ENCODE measurements at regions not wholly inside any gene's neighbourhood (a gene's known extent, or its start where the extent isn't known, plus 50 kb on each side); places are given as distances from the start of the nearest gene placed in this dataset.

GRCh38 chr22:22389467-22389866 lies 119.1 kb downstream of the ZNF280B start:
- ChIA-PET POLR2A (no interaction called here), CTCF (no interaction called here)
- Mint-ChIP-seq H3K4me1 (ENCODE audit: low read depth) (no peaks in the 10 kb centered on the region), H3K27ac (no peak overlapping the region), H3K36me3 (ENCODE audit: low read depth) (no peaks in the 10 kb centered on the region), H3K4me3 (no peak overlapping the region), H3K9me3 (ENCODE audit: insufficient read depth) (no peaks in the 10 kb centered on the region), H3K27me3 (ENCODE audit: low read depth) (peaks cover 19% of the 10 kb centered on the region)
- ATAC-seq, result no peak
- DNase-seq, result peak; percentile 9

GRCh38 chr22:22390989-22391388 lies 117.6 kb downstream of the ZNF280B start:
- Mint-ChIP-seq H3K4me3 (no peak overlapping the region), H3K27me3 (ENCODE audit: low read depth) (peaks cover 16% of the 10 kb centered on the region), H3K36me3 (ENCODE audit: low read depth) (no peaks in the 10 kb centered on the region), H3K9me3 (ENCODE audit: insufficient read depth) (no peaks in the 10 kb centered on the region), H3K27ac (no peak overlapping the region), H3K4me1 (ENCODE audit: low read depth) (no peaks in the 10 kb centered on the region)
- DNase-seq (no peak), ATAC-seq (no peak)
- ChIA-PET CTCF (interaction anchor here (1.3 kb wide), 1 partner anchor 32 kb away, joined by 3 read pairs; no protein-coding TSS in a partner anchor), POLR2A (no interaction called here)

DNA sequence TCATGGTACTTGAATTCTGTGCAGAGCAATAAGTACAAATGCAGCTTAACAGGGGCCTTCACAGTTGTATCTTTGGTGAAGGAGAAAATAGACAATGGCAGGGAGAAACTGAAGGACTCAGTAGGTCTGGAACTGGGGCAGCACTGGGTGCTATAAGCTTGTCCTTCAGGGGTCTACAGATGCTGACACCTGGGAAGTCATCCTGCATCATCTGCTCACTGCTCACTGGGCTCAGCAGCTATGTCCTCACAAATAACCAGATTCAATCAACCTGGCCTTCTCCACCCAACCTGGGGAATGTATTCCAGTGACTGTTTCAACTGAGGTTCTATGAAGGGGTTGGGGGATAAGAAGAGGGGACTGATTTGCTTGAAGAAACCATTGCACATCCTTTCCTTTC lies 117.0 kb downstream of the ZNF280B start:
- Mint-ChIP-seq H3K9me3 (ENCODE audit: insufficient read depth) (no peaks in the 10 kb centered on the region), H3K4me3 (no peak overlapping the region), H3K27me3 (ENCODE audit: low read depth) (peaks cover 16% of the 10 kb centered on the region), H3K4me1 (ENCODE audit: low read depth) (no peaks in the 10 kb centered on the region), H3K27ac (no peak overlapping the region), H3K36me3 (ENCODE audit: low read depth) (no peaks in the 10 kb centered on the region)
- ATAC-seq, result no peak
- DNase-seq, result no peak
- POLR2A ChIA-PET, result no interaction called here
- CTCF ChIA-PET, result interaction anchor here (1.3 kb wide), 1 partner anchor 31 kb away, joined by 3 read pairs; no protein-coding TSS in a partner anchor

DNA sequence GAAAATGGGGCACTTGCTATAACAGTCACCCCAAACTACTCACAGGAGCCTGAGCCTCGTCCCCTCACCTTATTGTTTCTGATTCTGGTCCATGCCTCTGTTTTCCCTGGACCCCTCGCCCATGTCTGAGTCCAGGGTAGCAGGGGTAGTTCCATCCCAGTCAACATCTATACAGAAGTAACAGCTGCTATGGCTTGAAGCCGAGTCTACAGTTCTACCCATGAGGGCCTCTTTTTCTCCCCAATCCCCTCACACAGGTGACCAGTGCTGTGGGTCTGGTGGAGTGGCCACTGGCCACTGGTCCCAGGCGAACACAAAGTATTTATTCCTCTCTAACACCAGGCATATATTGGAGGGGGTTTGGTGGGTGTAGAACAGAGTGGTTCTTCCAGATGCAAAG lies 116.4 kb downstream of the ZNF280B start:
- H3K4me3 Mint-ChIP-seq, result no peak overlapping the region
- H3K9me3 Mint-ChIP-seq (ENCODE audit: insufficient read depth), result no peaks in the 10 kb centered on the region
- CTCF ChIA-PET, result interaction anchor here (1.3 kb wide), 1 partner anchor 31 kb away, joined by 3 read pairs; no protein-coding TSS in a partner anchor
- DNase-seq, result no peak
- ATAC-seq, result no peak
- peaks cover 18% of the 10 kb centered on the region for H3K27me3 Mint-ChIP-seq (ENCODE audit: low read depth)
- no peaks in the 10 kb centered on the region for H3K36me3 Mint-ChIP-seq (ENCODE audit: low read depth)
- no peaks in the 10 kb centered on the region for H3K4me1 Mint-ChIP-seq (ENCODE audit: low read depth)
- POLR2A ChIA-PET, result no interaction called here
- H3K27ac Mint-ChIP-seq, result no peak overlapping the region

- H3K9me3 Mint-ChIP-seq (ENCODE audit: insufficient read depth), result no peaks in the 10 kb centered on the region
- H3K27me3 Mint-ChIP-seq (ENCODE audit: low read depth), result peaks cover 22% of the 10 kb centered on the region
- DNase-seq (no peak), ATAC-seq (no peak)
- CTCF ChIA-PET, result interaction anchor here (0.7 kb wide), 1 partner anchor 184 kb away, joined by 3 read pairs; no protein-coding TSS in a partner anchor
- POLR2A ChIA-PET, result no interaction called here
- no peak overlapping the region for H3K4me3 Mint-ChIP-seq
- no peak overlapping the region for H3K27ac Mint-ChIP-seq
- no peaks in the 10 kb centered on the region for H3K36me3 Mint-ChIP-seq (ENCODE audit: low read depth)
- no peaks in the 10 kb centered on the region for H3K4me1 Mint-ChIP-seq (ENCODE audit: low read depth)
Measured at GRCh38 chr22:22394591-22394990, 114.0 kb downstream of the ZNF280B start.

DNA sequence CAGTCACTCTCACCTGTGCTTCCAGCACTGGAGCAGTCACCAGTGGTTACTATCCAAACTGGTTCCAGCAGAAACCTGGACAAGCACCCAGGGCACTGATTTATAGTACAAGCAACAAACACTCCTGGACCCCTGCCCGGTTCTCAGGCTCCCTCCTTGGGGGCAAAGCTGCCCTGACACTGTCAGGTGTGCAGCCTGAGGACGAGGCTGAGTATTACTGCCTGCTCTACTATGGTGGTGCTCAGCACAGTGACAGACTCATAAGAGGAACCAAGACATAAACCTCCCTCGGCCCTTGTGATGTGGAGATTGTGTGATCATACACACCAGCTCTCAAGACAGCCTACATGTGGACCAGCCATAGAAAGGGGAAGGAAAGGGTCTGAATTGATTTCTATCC lies 113.3 kb downstream of the ZNF280B start:
- Mint-ChIP-seq H3K27ac (no peak overlapping the region), H3K27me3 (ENCODE audit: low read depth) (peaks cover 22% of the 10 kb centered on the region), H3K4me3 (no peak overlapping the region), H3K4me1 (ENCODE audit: low read depth) (no peaks in the 10 kb centered on the region), H3K36me3 (ENCODE audit: low read depth) (no peaks in the 10 kb centered on the region), H3K9me3 (ENCODE audit: insufficient read depth) (no peaks in the 10 kb centered on the region)
- ChIA-PET CTCF (no interaction called here), POLR2A (no interaction called here)
- DNase-seq (no peak), ATAC-seq (no peak)

- DNase-seq (no peak), ATAC-seq (no peak)
- H3K27ac Mint-ChIP-seq, result no peak overlapping the region
- H3K9me3 Mint-ChIP-seq (ENCODE audit: insufficient read depth), result no peaks in the 10 kb centered on the region
- no peak overlapping the region for H3K4me3 Mint-ChIP-seq
- POLR2A ChIA-PET, result no interaction called here
- H3K27me3 Mint-ChIP-seq (ENCODE audit: low read depth), result peaks cover 24% of the 10 kb centered on the region
- H3K4me1 Mint-ChIP-seq (ENCODE audit: low read depth), result no peaks in the 10 kb centered on the region
- no peaks in the 10 kb centered on the region for H3K36me3 Mint-ChIP-seq (ENCODE audit: low read depth)
- CTCF ChIA-PET, result interaction anchor here (1.2 kb wide), 1 partner anchor 54 kb away, joined by 4 read pairs; no protein-coding TSS in a partner anchor
Measured at GRCh38 chr22:22396741-22397291, 111.7 kb downstream of the ZNF280B start.

DNA sequence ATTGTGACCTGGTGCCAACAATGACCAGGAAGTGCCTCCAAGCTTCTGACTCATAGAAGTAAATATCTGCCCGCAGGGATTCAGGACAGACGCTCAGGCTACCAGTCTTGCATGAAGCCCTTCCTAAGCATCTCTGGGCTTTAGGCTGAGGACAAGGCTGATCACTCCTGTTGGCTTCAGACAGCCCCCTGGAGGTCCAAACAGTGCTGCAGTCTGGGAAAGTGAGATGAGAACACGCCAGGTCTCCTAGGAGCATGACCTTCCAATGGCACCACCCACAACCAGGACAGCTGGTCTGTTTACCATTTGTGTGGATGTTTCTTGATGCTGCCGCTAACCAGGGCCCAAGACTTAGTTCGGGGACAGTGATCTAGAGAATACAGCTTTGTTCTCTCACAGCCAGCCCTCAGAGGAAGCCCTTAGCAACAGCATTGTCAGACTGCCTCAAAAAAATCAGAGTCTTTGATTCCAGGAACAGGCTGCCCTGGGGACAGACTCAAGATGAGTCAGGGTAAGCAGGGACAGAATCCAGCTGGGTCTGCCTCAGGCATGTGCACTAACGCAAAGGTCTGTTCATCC lies 111.2 kb downstream of the ZNF280B start:
- Mint-ChIP-seq H3K9me3 (ENCODE audit: insufficient read depth) (no peaks in the 10 kb centered on the region), H3K4me1 (ENCODE audit: low read depth) (no peaks in the 10 kb centered on the region), H3K4me3 (no peak overlapping the region), H3K27me3 (ENCODE audit: low read depth) (peaks cover 20% of the 10 kb centered on the region), H3K27ac (no peak overlapping the region), H3K36me3 (ENCODE audit: low read depth) (no peaks in the 10 kb centered on the region)
- ChIA-PET CTCF (no interaction called here), POLR2A (no interaction called here)
- no peak for ATAC-seq
- no peak for DNase-seq

- Mint-ChIP-seq H3K4me3 (no peak overlapping the region), H3K27ac (no peak overlapping the region), H3K9me3 (ENCODE audit: insufficient read depth) (no peaks in the 10 kb centered on the region), H3K27me3 (ENCODE audit: low read depth) (peaks cover 17% of the 10 kb centered on the region), H3K4me1 (ENCODE audit: low read depth) (no peaks in the 10 kb centered on the region), H3K36me3 (ENCODE audit: low read depth) (no peaks in the 10 kb centered on the region)
- ChIA-PET POLR2A (no interaction called here), CTCF (interaction anchor here (0.7 to 0.9 kb wide), 2 partner anchors 17 to 23 kb away, joined by 3 to 4 read pairs; no protein-coding TSS in a partner anchor)
- no peak for DNase-seq
- no peak for ATAC-seq
Measured at GRCh38 chr22:22397875-22398524, 110.5 kb downstream of the ZNF280B start.

- ChIA-PET POLR2A (no interaction called here), CTCF (interaction anchor here (0.7 to 0.9 kb wide), 2 partner anchors 18 to 23 kb away, joined by 3 to 4 read pairs; no protein-coding TSS in a partner anchor)
- no peak for ATAC-seq
- Mint-ChIP-seq H3K4me3 (no peak overlapping the region), H3K4me1 (ENCODE audit: low read depth) (no peaks in the 10 kb centered on the region), H3K36me3 (ENCODE audit: low read depth) (no peaks in the 10 kb centered on the region), H3K9me3 (ENCODE audit: insufficient read depth) (no peaks in the 10 kb centered on the region), H3K27me3 (ENCODE audit: low read depth) (peaks cover 17% of the 10 kb centered on the region), H3K27ac (no peak overlapping the region)
- no peak for DNase-seq
Measured at GRCh38 chr22:22398530-22399327, 109.8 kb downstream of the ZNF280B start.

DNA sequence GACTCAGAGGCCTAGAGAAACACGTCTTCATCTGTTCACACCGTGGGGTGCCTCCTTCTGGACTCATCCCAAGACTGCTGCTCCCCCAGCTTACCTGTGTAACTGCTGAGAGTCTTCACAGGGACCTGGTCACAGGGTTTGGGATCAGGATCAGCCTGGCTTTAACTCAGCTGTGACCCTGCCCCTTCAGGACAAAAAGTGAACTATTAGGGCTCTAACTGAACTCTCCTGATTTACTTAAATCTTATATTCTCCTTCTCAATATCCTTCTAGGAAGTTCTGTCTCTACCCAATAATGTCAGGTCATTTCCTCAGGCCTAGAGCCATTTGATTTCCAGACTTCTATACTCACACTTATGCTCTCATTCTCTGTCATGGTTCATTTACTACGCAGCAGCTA lies 108.4 kb downstream of the ZNF280B start:
- ChIA-PET POLR2A (interaction anchor here (0.8 kb wide), 1 partner anchor 17 kb away, joined by 3 read pairs; no protein-coding TSS in a partner anchor), CTCF (interaction anchor here (1.7 kb wide), 1 partner anchor 23 kb away, joined by 9 read pairs; no protein-coding TSS in a partner anchor)
- DNase-seq (peak; percentile 8), ATAC-seq (no peak)
- Mint-ChIP-seq H3K4me3 (no peak overlapping the region), H3K27ac (no peak overlapping the region), H3K27me3 (ENCODE audit: low read depth) (peaks cover 14% of the 10 kb centered on the region), H3K36me3 (ENCODE audit: low read depth) (no peaks in the 10 kb centered on the region), H3K9me3 (ENCODE audit: insufficient read depth) (no peaks in the 10 kb centered on the region), H3K4me1 (ENCODE audit: low read depth) (no peaks in the 10 kb centered on the region)
